ENCODE measurements at regions not wholly inside any gene's neighbourhood (a gene's known extent, or its start where the extent isn't known, plus 50 kb on each side); places are given as distances from the start of the nearest gene placed in this dataset.

DNA sequence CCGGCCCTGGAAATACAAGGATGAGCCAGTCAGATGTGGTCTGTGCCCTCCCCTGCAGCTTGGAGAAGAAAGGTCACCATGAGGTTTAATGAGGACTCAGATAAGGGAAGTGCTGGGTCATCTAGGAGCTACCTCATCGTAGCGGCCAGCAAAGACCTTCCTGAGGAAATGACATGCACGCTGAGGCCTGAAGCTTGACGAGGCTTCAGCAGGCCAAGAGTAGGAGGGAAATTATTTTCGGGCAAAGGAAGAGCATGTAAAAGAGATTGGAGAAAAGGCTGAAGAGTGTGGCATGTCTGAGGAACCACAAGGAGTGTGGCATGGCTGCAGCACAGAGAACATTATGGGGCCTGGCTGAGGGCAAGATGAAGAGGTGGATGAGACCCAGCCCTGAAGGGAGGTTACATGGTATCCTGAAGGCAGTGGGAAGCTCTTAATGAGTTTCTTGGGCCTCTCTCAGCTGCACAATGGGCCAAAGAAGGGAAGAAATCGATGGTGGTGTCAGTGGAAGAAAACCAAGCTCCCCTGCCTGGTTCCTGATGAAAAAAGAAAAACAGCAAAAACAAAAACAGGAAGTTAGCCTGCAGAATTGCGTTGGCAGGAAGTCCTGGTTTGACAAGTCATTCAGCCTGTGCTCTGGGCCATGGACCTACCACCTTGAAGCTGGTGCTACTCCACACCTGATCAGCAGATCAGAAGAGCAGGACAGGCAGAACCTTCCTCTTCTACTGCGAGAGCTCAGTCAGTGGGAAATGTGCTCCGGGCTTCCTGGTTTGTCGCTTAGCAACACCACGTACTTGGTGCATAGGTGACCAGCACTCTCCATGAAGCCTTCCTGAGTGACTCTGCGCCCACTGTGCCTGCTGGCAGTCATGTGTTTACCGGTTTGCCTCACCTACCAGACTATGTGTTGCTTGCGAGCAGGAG, 134.5 kb upstream of the KLF3 start:
- TF ChIP-seq, protein P1, sequence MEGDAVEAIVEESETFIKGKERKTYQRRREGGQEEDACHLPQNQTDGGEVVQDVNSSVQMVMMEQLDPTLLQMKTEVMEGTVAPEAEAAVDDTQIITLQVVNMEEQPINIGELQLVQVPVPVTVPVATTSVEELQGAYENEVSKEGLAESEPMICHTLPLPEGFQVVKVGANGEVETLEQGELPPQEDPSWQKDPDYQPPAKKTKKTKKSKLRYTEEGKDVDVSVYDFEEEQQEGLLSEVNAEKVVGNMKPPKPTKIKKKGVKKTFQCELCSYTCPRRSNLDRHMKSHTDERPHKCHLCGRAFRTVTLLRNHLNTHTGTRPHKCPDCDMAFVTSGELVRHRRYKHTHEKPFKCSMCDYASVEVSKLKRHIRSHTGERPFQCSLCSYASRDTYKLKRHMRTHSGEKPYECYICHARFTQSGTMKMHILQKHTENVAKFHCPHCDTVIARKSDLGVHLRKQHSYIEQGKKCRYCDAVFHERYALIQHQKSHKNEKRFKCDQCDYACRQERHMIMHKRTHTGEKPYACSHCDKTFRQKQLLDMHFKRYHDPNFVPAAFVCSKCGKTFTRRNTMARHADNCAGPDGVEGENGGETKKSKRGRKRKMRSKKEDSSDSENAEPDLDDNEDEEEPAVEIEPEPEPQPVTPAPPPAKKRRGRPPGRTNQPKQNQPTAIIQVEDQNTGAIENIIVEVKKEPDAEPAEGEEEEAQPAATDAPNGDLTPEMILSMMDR (IDR thresholded peaks at IDR 0.05; ENCODE audit: low read depth, low read length), result no peak
- no peak for TF ChIP-seq EZH2phosphoT487 (IDR thresholded peaks at IDR 0.05; ENCODE audit: low read depth)
- Histone ChIP-seq H3K4me3 (ENCODE audit: low read length) (no peak overlapping the region), H2AFZ (ENCODE audit: low read depth, low read length) (peak overlapping the region; percentile 52; the same call in 1 of the 2 replicates), H3K27me3 (ENCODE audit: low read depth, low read length) (peaks cover 45% of the 10 kb centered on the region), H3K4me1 (ENCODE audit: low read length) (peaks cover 10% of the 10 kb centered on the region), H3K79me2 (ENCODE audit: low read length) (no peaks in the 10 kb centered on the region), H3K27ac (ENCODE audit: low read length) (no peak overlapping the region), H3K4me2 (ENCODE audit: low read length) (no peak overlapping the region), H3K36me3 (replicated peaks; ENCODE audit: low read depth, low read length) (no peaks in the 10 kb centered on the region), H3K9ac (ENCODE audit: low read length) (no peak overlapping the region), H3K9me3 (ENCODE audit: insufficient read depth, low read length) (no peaks in the 10 kb centered on the region), H4K20me1 (ENCODE audit: insufficient read depth, low read length) (no peaks in the 10 kb centered on the region)

DNA sequence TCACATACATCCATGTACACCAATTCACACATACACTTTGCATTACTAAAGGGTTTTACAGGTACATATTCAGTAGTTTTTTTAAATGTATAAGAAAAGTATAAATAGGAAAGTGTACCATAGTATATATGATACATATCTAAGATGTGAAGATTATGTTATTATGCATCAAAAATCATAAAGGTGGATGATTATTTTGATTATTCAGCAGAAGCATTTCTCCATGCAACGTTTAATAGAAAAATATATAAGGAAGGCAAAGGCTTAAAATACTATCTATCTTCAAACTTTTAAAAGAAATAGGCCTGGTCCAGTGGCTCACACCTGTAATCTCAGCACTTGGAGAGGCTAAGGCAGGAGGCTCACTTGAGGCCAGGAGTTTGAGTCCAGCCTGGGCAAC, 133.5 kb upstream of the KLF3 start:
- TF ChIP-seq EZH2phosphoT487 (IDR thresholded peaks at IDR 0.05; ENCODE audit: low read depth), result no peak
- TF ChIP-seq, protein P1 (IDR thresholded peaks at IDR 0.05; ENCODE audit: low read depth, low read length), result no peak
- H2AFZ ChIP-seq (ENCODE audit: low read depth, low read length), result no peak overlapping the region
- H4K20me1 ChIP-seq (ENCODE audit: insufficient read depth, low read length), result no peaks in the 10 kb centered on the region
- H3K27me3 ChIP-seq (ENCODE audit: low read depth, low read length), result peaks cover 41% of the 10 kb centered on the region
- H3K4me1 ChIP-seq (ENCODE audit: low read length), result peaks cover 10% of the 10 kb centered on the region
- no peak overlapping the region for H3K4me3 ChIP-seq (ENCODE audit: low read length)
- no peaks in the 10 kb centered on the region for H3K36me3 ChIP-seq (replicated peaks; ENCODE audit: low read depth, low read length)
- no peak overlapping the region for H3K4me2 ChIP-seq (ENCODE audit: low read length)
- no peaks in the 10 kb centered on the region for H3K79me2 ChIP-seq (ENCODE audit: low read length)
- no peak overlapping the region for H3K27ac ChIP-seq (ENCODE audit: low read length)
- H3K9me3 ChIP-seq (ENCODE audit: insufficient read depth, low read length), result no peaks in the 10 kb centered on the region
- H3K9ac ChIP-seq (ENCODE audit: low read length), result no peak overlapping the region

DNA sequence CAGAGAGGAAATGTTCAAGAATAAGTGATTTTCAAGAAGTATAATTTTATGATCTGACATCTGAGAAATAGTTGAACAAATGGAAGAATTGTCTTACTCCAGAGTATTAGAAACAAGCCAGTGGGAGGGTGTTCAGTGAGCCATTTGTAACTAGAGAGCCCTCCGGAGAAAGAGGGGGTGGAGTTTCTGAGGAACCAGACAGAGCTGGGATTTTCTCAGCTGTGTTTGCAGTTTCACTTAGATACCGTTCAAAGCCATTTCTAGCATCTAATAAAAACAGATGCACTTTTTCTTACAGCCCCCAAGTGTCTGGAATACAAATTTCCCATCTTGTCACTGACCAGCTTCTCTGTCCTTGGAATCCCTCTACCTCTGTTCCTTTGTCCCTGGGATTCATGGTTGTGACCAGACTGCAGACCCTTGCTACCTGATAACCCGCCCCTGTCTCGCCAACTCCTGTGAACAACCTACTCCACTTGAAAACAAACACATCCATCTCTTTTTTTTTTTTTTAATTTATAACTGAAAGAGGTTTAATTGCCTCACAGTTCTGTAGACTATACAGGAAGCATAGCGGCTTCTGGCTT, 132.8 kb upstream of the KLF3 start:
- no peaks in the 10 kb centered on the region for H3K36me3 ChIP-seq (replicated peaks; ENCODE audit: low read depth, low read length)
- H3K79me2 ChIP-seq (ENCODE audit: low read length), result no peaks in the 10 kb centered on the region
- peaks cover 10% of the 10 kb centered on the region for H3K4me1 ChIP-seq (ENCODE audit: low read length)
- H4K20me1 ChIP-seq (ENCODE audit: insufficient read depth, low read length), result no peaks in the 10 kb centered on the region
- H3K4me3 ChIP-seq (ENCODE audit: low read length), result no peak overlapping the region
- H3K9ac ChIP-seq (ENCODE audit: low read length), result no peak overlapping the region
- H3K4me2 ChIP-seq (ENCODE audit: low read length), result peak overlapping the region; percentile 1; the same call in 1 of the 2 replicates
- H3K9me3 ChIP-seq (ENCODE audit: insufficient read depth, low read length), result no peaks in the 10 kb centered on the region
- no peak overlapping the region for H3K27ac ChIP-seq (ENCODE audit: low read length)
- H2AFZ ChIP-seq (ENCODE audit: low read depth, low read length), result no peak overlapping the region
- H3K27me3 ChIP-seq (ENCODE audit: low read depth, low read length), result peaks cover 37% of the 10 kb centered on the region
- TF ChIP-seq, protein P1 (IDR thresholded peaks at IDR 0.05; ENCODE audit: low read depth, low read length), result no peak
- no peak for TF ChIP-seq EZH2phosphoT487 (IDR thresholded peaks at IDR 0.05; ENCODE audit: low read depth)

DNA sequence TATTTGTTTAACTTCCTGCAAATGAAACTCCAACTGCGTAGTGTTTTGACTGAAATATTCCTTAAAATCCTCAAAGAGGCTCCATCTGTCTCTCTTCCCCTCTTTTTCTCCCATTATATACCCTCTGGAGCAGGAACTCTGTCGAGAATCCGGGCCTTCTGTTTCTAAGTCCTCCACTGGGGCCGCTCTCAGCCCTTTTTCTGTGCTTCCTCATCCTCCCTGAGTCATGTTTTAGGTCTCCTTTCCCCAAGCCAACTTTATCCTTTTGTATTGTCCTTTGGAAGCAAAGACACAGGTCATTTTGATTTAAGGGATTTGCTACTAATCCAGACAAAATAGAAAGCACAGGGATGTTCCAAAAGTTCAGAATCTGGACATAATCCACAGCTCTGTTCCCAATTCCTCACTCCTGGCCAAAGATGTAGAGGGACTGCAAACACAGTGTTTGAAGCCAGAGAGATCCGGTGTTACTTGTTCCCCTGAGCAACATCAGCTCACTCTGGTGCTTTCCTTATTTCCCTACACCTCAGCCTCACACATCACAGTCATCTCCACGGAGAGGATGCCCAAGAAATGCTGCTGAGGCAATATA, 131.0 kb upstream of the KLF3 start:
- no peaks in the 10 kb centered on the region for H3K79me2 ChIP-seq (ENCODE audit: low read length)
- H3K27me3 ChIP-seq (ENCODE audit: low read depth, low read length), result peaks cover 46% of the 10 kb centered on the region
- no peak for TF ChIP-seq EZH2phosphoT487 (IDR thresholded peaks at IDR 0.05; ENCODE audit: low read depth)
- TF ChIP-seq, protein P1 (IDR thresholded peaks at IDR 0.05; ENCODE audit: low read depth, low read length), result no peak
- H3K4me2 ChIP-seq (ENCODE audit: low read length), result no peak overlapping the region
- H3K36me3 ChIP-seq (replicated peaks; ENCODE audit: low read depth, low read length), result no peaks in the 10 kb centered on the region
- no peaks in the 10 kb centered on the region for H3K9me3 ChIP-seq (ENCODE audit: insufficient read depth, low read length)
- no peak overlapping the region for H3K9ac ChIP-seq (ENCODE audit: low read length)
- H2AFZ ChIP-seq (ENCODE audit: low read depth, low read length), result no peak overlapping the region
- no peak overlapping the region for H3K4me3 ChIP-seq (ENCODE audit: low read length)
- H4K20me1 ChIP-seq (ENCODE audit: insufficient read depth, low read length), result no peaks in the 10 kb centered on the region
- no peak overlapping the region for H3K27ac ChIP-seq (ENCODE audit: low read length)
- H3K4me1 ChIP-seq (ENCODE audit: low read length), result peaks cover 10% of the 10 kb centered on the region
